ENCODE measurements at regions not wholly inside any gene's neighbourhood (a gene's known extent, or its start where the extent isn't known, plus 50 kb on each side); places are given as distances from the start of the nearest gene placed in this dataset.

- H4K8ac ChIP-seq (ENCODE audit: low read depth, low read length), result no peak overlapping the region
- H3K9ac ChIP-seq (ENCODE audit: low read length), result no peak overlapping the region
- H3K79me1 ChIP-seq (ENCODE audit: low read length), result peaks cover 2% of the 10 kb centered on the region
- no CpG with 5 or more reads among the region's 7 CpGs for WGBS (ENCODE audit: extremely low coverage, insufficient coverage, insufficient read length)
- H2BK12ac ChIP-seq (ENCODE audit: low read length), result no peak overlapping the region
- peaks cover 9 to 14% of the 10 kb centered on the region in 2 experiments for H3K4me1 ChIP-seq (ENCODE audit: control insufficient read depth in 1 of 2, insufficient read depth in 2 of 2, low read length in 2 of 2)
- no peak overlapping the region for H3K4me3 ChIP-seq (ENCODE audit: low read depth, low read length)
- no peak overlapping the region for H3K18ac ChIP-seq (ENCODE audit: low read length)
- H4K91ac ChIP-seq (ENCODE audit: low read depth, low read length), result no peak overlapping the region
- DNase-seq, result no peak
- no peak overlapping the region for H2AK5ac ChIP-seq (ENCODE audit: low read length)
- H3K27me3 ChIP-seq (ENCODE audit: insufficient read depth, low read length), result no peaks in the 10 kb centered on the region
- H2AFZ ChIP-seq (ENCODE audit: insufficient read depth, low read length, poor library complexity), result no peak overlapping the region
- no peaks in the 10 kb centered on the region for H3K36me3 ChIP-seq (ENCODE audit: control insufficient read depth in 1 of 2, insufficient read depth in 2 of 2, low read length in 2 of 2)
- H3K27ac ChIP-seq (ENCODE audit: low read depth, low read length), result no peak overlapping the region
- H3K9me3 ChIP-seq (ENCODE audit: insufficient read depth, low read depth, low read length), result no peaks in the 10 kb centered on the region
- no peaks in the 10 kb centered on the region for H3K79me2 ChIP-seq (ENCODE audit: control insufficient read depth, insufficient read depth, low read length, poor library complexity)
- no peak overlapping the region for H3K14ac ChIP-seq (ENCODE audit: low read length)
- no peak overlapping the region for H4K12ac ChIP-seq (ENCODE audit: low read depth, low read length)
- no peak overlapping the region for H3K4ac ChIP-seq (ENCODE audit: low read depth, low read length)
- no peak overlapping the region for H3K4me2 ChIP-seq (ENCODE audit: low read length)
- no peak overlapping the region for H2BK120ac ChIP-seq (ENCODE audit: insufficient read depth, low read length, poor library complexity)
- no peak overlapping the region for H2BK5ac ChIP-seq (ENCODE audit: low read depth, low read length, poor library complexity)
- H3K23ac ChIP-seq (ENCODE audit: low read length), result no peak overlapping the region
These were observed 128.2 kb upstream of the SDK1 start for GRCh38 chr7:3172768-3173280.

DNA sequence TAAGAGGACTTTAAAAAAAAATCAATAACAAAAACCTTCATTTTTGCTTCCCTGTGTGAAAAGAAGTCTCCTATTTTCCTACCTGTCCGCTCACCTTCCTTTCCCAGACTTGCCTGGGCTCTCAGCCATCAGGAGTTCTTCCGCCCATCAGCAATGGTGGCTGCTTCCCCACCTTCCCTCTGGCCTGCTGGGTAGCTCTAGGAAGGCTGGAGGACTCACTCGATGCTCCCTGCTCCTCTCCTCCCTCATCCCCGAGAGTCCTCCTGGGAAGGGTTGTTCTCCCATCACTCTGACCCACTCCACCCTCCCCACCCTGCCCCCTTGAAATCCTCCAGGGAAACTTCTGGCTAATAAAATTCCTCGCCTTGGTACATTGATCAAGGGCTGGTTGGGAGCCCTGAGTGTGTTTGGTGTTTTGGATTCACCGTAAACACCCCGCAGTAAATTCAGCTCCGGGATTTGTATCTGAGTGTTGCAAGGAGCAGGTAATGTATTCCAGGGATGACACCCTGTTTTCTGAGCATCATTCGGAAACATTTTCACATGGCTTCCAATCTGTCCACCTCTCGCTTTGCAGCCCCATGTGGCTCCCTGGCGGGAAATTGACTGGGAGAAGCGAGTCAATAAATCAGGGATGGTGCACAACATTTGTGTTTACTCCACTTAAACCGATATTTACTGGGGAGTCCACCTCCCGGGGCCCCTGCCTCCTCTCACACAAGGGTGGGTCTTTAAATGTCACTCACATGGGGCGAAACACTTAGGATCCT lies 126.4 kb upstream of the SDK1 start:
- H2AFZ ChIP-seq (ENCODE audit: insufficient read depth, low read length, poor library complexity), result no peak overlapping the region
- H3K9me3 ChIP-seq (ENCODE audit: insufficient read depth, low read depth, low read length), result peaks cover 2% of the 10 kb centered on the region
- H3K79me1 ChIP-seq (ENCODE audit: low read length), result peaks cover 2% of the 10 kb centered on the region
- no peak overlapping the region for H2BK120ac ChIP-seq (ENCODE audit: insufficient read depth, low read length, poor library complexity)
- no peak overlapping the region for H4K12ac ChIP-seq (ENCODE audit: low read depth, low read length)
- no peak overlapping the region for H2BK12ac ChIP-seq (ENCODE audit: low read length)
- H3K23ac ChIP-seq (ENCODE audit: low read length), result no peak overlapping the region
- H3K79me2 ChIP-seq (ENCODE audit: control insufficient read depth, insufficient read depth, low read length, poor library complexity), result no peaks in the 10 kb centered on the region
- no peak overlapping the region for H4K91ac ChIP-seq (ENCODE audit: low read depth, low read length)
- no peak overlapping the region for H3K4ac ChIP-seq (ENCODE audit: low read depth, low read length)
- H4K8ac ChIP-seq (ENCODE audit: low read depth, low read length), result no peak overlapping the region
- peaks cover 9 to 14% of the 10 kb centered on the region in 2 experiments for H3K4me1 ChIP-seq (ENCODE audit: control insufficient read depth in 1 of 2, insufficient read depth in 2 of 2, low read length in 2 of 2)
- no peak overlapping the region for H3K27ac ChIP-seq (ENCODE audit: low read depth, low read length)
- H3K36me3 ChIP-seq (ENCODE audit: control insufficient read depth in 1 of 2, insufficient read depth in 2 of 2, low read length in 2 of 2), result no peaks in the 10 kb centered on the region
- H3K18ac ChIP-seq (ENCODE audit: low read length), result no peak overlapping the region
- H3K4me2 ChIP-seq (ENCODE audit: low read length), result no peak overlapping the region
- H3K9ac ChIP-seq (ENCODE audit: low read length), result no peak overlapping the region
- peak overlapping the region; percentile 40 for H2AK5ac ChIP-seq (ENCODE audit: low read length)
- no CpG with 5 or more reads among the region's 15 CpGs for WGBS (ENCODE audit: extremely low coverage, insufficient coverage, insufficient read length)
- no peak for DNase-seq
- H3K27me3 ChIP-seq (ENCODE audit: insufficient read depth, low read length), result no peaks in the 10 kb centered on the region
- no peak overlapping the region for H2BK5ac ChIP-seq (ENCODE audit: low read depth, low read length, poor library complexity)
- no peak overlapping the region for H3K4me3 ChIP-seq (ENCODE audit: low read depth, low read length)
- H3K14ac ChIP-seq (ENCODE audit: low read length), result no peak overlapping the region

- Histone ChIP-seq H4K91ac (ENCODE audit: low read depth, low read length) (peak overlapping the region; percentile 67), H2AFZ (ENCODE audit: insufficient read depth, low read length, poor library complexity) (no peak overlapping the region), H4K8ac (ENCODE audit: low read depth, low read length) (peak overlapping the region; percentile 28), H3K4ac (ENCODE audit: low read depth, low read length) (no peak overlapping the region), H3K18ac (ENCODE audit: low read length) (peak overlapping the region; percentile 8), H3K4me2 (ENCODE audit: low read length) (no peak overlapping the region), H3K27me3 (ENCODE audit: insufficient read depth, low read length) (no peaks in the 10 kb centered on the region), H3K14ac (ENCODE audit: low read length) (peak overlapping the region; percentile 31), H3K4me3 (ENCODE audit: low read depth, low read length) (no peak overlapping the region), H2BK12ac (ENCODE audit: low read length) (peak overlapping the region; percentile 56), H3K23ac (ENCODE audit: low read length) (no peak overlapping the region), H3K9ac (ENCODE audit: low read length) (no peak overlapping the region), H3K27ac (ENCODE audit: low read depth, low read length) (peak overlapping the region; percentile 27), H3K9me3 (ENCODE audit: insufficient read depth, low read depth, low read length) (peaks cover 2% of the 10 kb centered on the region), H2AK5ac (ENCODE audit: low read length) (no peak overlapping the region), H3K79me2 (ENCODE audit: control insufficient read depth, insufficient read depth, low read length, poor library complexity) (no peaks in the 10 kb centered on the region), H3K79me1 (ENCODE audit: low read length) (peaks cover 2% of the 10 kb centered on the region), H3K36me3 (ENCODE audit: control insufficient read depth in 1 of 2, insufficient read depth in 2 of 2, low read length in 2 of 2) (no peaks in the 10 kb centered on the region), H2BK120ac (ENCODE audit: insufficient read depth, low read length, poor library complexity) (peak overlapping the region; percentile 83), H3K4me1 (ENCODE audit: control insufficient read depth in 1 of 2, insufficient read depth in 2 of 2, low read length in 2 of 2) (peaks cover 9 to 14% of the 10 kb centered on the region in 2 experiments), H4K12ac (ENCODE audit: low read depth, low read length) (no peak overlapping the region), H2BK5ac (ENCODE audit: low read depth, low read length, poor library complexity) (peak overlapping the region; percentile 24)
- no CpG with 5 or more reads among the region's 9 CpGs for WGBS (ENCODE audit: extremely low coverage, insufficient coverage, insufficient read length)
- no peak for DNase-seq
These were observed 125.7 kb upstream of the SDK1 start for GRCh38 chr7:3175285-3175902.

GRCh38 chr7:3176112-3177000 lies 124.7 kb upstream of the SDK1 start:
- H3K27me3 ChIP-seq (ENCODE audit: insufficient read depth, low read length), result no peaks in the 10 kb centered on the region
- no peak overlapping the region for H2AFZ ChIP-seq (ENCODE audit: insufficient read depth, low read length, poor library complexity)
- no peak overlapping the region for H4K12ac ChIP-seq (ENCODE audit: low read depth, low read length)
- no peak overlapping the region for H3K23ac ChIP-seq (ENCODE audit: low read length)
- H3K18ac ChIP-seq (ENCODE audit: low read length), result no peak overlapping the region
- H3K79me1 ChIP-seq (ENCODE audit: low read length), result peaks cover 2% of the 10 kb centered on the region
- H3K4me2 ChIP-seq (ENCODE audit: low read length), result peak overlapping the region; percentile 29
- H3K9ac ChIP-seq (ENCODE audit: low read length), result no peak overlapping the region
- H3K9me3 ChIP-seq (ENCODE audit: insufficient read depth, low read depth, low read length), result peaks cover 2% of the 10 kb centered on the region
- H3K4me1 ChIP-seq (ENCODE audit: control insufficient read depth in 1 of 2, insufficient read depth in 2 of 2, low read length in 2 of 2), result peaks cover 9 to 14% of the 10 kb centered on the region in 2 experiments
- no peak overlapping the region for H3K14ac ChIP-seq (ENCODE audit: low read length)
- H3K79me2 ChIP-seq (ENCODE audit: control insufficient read depth, insufficient read depth, low read length, poor library complexity), result no peaks in the 10 kb centered on the region
- peak overlapping the region; percentile 4 for H4K91ac ChIP-seq (ENCODE audit: low read depth, low read length)
- H2BK5ac ChIP-seq (ENCODE audit: low read depth, low read length, poor library complexity), result no peak overlapping the region
- H2AK5ac ChIP-seq (ENCODE audit: low read length), result no peak overlapping the region
- H3K4me3 ChIP-seq (ENCODE audit: low read depth, low read length), result no peak overlapping the region
- DNase-seq, result peak; percentile 74 to 83
- H2BK12ac ChIP-seq (ENCODE audit: low read length), result no peak overlapping the region
- no CpG with 5 or more reads among the region's 10 CpGs for WGBS (ENCODE audit: extremely low coverage, insufficient coverage, insufficient read length)
- peak overlapping the region; percentile 49 for H3K27ac ChIP-seq (ENCODE audit: low read depth, low read length)
- H3K4ac ChIP-seq (ENCODE audit: low read depth, low read length), result no peak overlapping the region
- no peaks in the 10 kb centered on the region for H3K36me3 ChIP-seq (ENCODE audit: control insufficient read depth in 1 of 2, insufficient read depth in 2 of 2, low read length in 2 of 2)
- H2BK120ac ChIP-seq (ENCODE audit: insufficient read depth, low read length, poor library complexity), result no peak overlapping the region
- H4K8ac ChIP-seq (ENCODE audit: low read depth, low read length), result no peak overlapping the region

All from trophoblast cell (in vitro differentiated cells and primary cell).